Embryonic facial prominence (tissue), 1 donor: ENCODE measurements at regions not wholly inside any gene's neighbourhood (a gene's known extent, or its start where the extent isn't known, plus 50 kb on each side); places are given as distances from the start of the nearest gene placed in this dataset.
"Not testable (repeated sequence)": the region's sequence is repeated elsewhere in the genome, so short reads cannot be mapped to it uniquely, and the experiment has no call there.

Source experiments
- DNase-seq: peaks from one replicate; pipeline ENCODE4 v3.0.0-alpha.2; 2016; ENCODE audit errors: extremely low spot score

GRCh38 chr9:30942852-30943251, 1441.6 kb upstream of the ACO1 start:
- DNase-seq, result not testable (repeated sequence)

DNA sequence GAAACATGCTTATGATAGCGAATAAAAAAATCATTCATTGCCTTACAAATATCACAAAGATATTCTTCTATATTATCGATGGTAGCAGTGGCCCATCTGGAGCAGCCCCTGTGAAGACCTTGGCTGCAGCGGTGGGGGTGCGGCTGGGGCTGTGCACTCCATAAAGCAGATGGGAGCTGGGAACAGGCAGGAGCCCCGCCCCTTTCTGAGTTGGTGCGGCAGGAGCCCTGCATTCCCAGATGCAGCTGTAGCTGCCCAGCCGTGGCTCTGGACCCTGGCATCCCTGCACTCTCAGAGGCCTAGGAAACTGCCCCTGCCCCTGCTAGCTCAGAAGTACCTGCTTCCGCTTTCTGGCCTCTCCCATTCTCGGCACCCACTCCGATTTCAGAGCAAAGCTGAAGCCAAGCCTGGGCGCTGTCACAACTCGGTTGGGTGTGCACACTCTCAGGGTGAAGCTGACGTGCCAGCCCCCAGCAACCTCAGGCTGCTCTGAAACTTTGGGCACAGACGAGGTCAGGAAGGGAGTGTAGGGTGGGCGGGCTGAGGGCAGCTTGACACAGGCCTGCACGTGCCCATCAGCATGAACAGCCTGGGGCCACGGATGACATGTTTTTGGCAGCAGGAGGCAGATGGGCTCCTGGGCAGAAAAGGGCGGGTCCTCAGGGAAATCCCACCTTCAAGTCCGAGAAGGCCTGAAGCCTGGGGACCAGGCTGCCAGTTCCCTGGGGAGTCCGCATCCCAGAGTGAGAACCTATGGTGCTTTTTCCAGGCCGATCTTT, 1440.8 kb upstream of the ACO1 start:
- DNase-seq, result no peak

DNA sequence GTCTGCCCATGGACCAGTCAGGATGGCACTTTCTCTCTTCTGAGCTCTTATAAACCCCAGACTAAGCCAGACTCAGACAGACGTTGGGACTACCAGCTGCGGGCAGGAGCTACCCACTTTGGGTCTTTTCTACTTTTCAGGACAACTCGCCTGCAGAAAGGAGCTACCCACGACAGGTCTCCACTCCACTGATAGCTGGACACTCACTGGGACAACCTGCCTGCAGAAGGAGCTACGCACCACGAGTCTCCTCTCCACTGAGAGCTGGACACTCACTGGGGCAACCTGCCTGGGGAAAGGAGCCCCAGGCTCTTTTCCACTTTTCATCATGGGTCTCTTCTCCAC, 1440.2 kb upstream of the ACO1 start:
- no peak for DNase-seq

- DNase-seq, result no peak
These were observed 1439.6 kb upstream of the ACO1 start for GRCh38 chr9:30944741-30945280.

GRCh38 chr9:30964332-30964731, 1420.1 kb upstream of the ACO1 start:
- no peak for DNase-seq

GRCh38 chr9:30967476-30967875, 1417.0 kb upstream of the ACO1 start:
- DNase-seq, result no peak

DNA sequence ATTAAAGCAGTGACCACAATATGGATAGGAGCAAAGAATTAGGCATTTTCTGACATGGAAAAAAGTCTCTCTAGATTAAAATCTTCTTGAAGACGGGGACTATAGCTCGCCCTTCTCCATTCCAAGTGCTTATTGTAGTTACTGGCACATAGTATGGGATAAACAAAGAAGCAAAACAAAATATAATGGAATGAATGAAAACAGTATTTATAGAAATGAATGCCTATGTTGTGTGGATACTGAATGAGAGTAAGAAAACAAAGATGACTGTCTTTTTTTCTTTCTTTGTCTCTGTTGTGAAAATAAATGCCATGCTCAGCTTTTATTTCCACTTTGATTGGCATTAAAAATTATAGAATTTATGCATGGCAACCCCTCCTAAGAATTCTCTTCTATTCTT, 1414.3 kb upstream of the ACO1 start:
- no peak for DNase-seq

GRCh38 chr9:30970812-30971211, 1413.6 kb upstream of the ACO1 start:
- no peak for DNase-seq

DNA sequence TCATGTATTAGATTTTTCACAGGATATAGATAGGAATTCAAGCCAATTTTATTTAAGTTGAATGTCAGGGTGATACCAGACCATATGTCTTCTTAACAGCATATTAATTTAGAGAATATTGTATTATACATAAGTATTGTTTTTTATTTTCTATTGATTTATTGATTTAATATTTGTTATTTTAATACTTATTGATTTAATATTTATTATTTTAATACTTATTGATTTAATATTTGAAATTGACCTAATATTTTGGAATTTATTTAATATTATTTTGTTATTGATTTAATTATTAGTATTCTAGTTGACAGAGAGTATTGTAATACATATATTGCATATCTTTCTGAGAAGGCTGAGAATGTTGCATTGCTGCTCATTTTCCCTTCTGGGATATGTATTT, 1411.8 kb upstream of the ACO1 start:
- no peak for DNase-seq

GRCh38 chr9:30977965-30978364, 1406.5 kb upstream of the ACO1 start:
- no peak for DNase-seq

DNA sequence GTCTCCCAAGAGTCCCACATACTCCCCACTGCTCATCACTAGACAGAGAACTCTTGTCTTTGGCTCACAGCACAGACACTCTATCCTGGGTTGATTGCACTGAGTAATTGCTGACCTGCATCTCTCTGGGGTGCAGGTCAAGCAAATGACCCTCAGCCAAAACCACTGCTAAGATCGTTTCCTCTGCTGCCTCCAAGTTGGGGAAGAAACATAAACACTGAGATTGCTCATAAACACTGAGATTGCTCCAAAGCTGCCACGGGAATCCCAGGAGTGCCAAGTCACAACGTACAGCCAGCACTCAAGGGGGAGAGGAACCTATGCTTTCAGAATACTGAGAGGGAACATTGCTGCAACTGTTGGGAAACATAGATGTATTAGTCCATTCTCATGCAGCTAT, 1402.1 kb upstream of the ACO1 start:
- no peak for DNase-seq

- no peak for DNase-seq
These were observed 1388.3 kb upstream of the ACO1 start for GRCh38 chr9:30995956-30996738.

- DNase-seq, result no peak
These were observed 1387.7 kb upstream of the ACO1 start for GRCh38 chr9:30996761-30997160.

- no peak for DNase-seq
These were observed 1387.2 kb upstream of the ACO1 start for GRCh38 chr9:30997291-30997690.

DNA sequence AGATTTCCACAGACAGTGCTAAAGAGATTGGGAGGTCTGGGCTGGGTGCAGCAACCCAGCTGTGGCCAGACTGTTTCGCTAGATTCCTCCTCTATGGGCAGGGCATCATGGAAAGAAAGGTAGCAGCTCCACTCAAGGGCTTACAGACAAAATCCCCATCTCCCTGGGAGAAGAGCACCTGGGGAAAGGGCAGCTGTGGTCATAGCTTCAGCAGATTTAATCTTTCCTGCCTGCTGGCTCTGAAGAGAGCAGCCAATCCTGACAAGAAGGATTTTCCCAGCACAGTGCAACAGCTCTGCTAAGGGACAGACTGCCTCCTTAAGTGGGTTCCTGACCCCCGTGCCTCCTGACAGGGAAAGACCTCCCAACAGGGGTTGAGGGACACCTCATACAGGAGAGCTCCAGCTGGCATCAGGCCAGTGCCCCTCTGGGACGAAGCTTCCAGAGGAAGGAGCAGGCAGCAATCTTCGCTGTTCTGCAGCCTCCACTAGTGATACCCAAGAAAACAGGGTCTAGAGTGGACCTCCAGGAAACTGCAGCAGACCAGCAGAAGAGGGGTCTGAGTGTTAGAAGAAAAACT, 1379.3 kb upstream of the ACO1 start:
- no peak for DNase-seq

- DNase-seq, result no peak
These were observed 1371.1 kb upstream of the ACO1 start for GRCh38 chr9:31013371-31013770.

DNA sequence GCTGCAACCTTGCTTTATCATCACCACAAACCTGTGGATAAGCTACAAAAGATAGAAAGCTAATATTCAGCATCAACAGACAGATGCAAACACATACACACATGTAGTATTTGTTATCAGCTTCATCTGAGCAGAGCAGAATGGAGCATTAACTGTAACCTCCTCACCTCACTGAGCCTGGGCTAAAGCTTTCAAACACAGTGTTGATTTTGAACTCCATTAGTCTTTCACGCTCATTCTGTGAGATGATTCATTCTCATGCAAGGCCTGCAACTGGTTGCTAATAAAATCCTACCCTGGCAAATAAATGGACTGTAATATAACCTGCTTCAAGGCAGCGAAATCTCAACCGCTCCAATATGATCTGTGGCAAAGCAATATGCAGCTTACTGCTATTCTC, 1360.6 kb upstream of the ACO1 start:
- no peak for DNase-seq

DNA sequence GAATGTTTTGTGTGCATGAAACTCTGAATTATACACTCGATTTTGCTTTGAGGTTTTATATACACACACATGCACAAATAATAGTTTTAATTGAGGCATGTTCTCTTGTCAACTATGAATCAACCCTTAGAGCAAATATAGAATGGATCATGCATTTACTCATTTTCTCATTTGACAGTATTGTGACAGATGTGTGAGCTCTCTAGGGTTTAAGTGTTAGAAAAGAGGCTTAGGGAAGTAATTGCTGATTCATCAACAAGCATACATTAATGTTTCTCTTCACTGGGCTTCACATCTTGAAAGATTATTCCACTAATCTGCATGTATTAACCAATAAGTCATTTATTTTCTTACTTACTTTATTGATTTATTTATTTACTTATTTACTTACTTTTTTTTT, 1356.8 kb upstream of the ACO1 start:
- no peak for DNase-seq

DNA sequence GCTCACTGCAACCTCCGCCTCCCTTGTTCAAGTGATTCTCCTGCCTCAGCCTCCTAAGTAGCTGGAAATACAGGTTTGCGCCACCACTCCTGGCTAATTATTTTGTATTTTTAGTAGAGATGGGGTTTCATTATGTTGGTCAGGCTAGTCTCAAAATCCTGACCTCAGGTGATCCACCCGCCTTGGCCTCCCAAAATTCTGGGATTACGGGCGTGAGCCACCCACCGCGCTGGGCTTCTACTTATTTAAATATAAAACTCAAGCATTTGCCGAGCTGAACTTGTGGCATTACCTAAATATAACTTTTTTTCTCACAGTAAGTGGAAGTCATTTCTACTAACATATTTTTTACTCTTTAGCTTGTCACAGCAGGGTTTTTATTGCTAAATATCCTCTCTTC, 1356.3 kb upstream of the ACO1 start:
- DNase-seq, result no peak

- DNase-seq, result no peak
These were observed 1353.7 kb upstream of the ACO1 start for GRCh38 chr9:31030741-31031202.

GRCh38 chr9:31032206-31032605, 1352.2 kb upstream of the ACO1 start:
- DNase-seq, result no peak

- DNase-seq, result no peak
These were observed 1350.1 kb upstream of the ACO1 start for GRCh38 chr9:31034311-31034710.

DNA sequence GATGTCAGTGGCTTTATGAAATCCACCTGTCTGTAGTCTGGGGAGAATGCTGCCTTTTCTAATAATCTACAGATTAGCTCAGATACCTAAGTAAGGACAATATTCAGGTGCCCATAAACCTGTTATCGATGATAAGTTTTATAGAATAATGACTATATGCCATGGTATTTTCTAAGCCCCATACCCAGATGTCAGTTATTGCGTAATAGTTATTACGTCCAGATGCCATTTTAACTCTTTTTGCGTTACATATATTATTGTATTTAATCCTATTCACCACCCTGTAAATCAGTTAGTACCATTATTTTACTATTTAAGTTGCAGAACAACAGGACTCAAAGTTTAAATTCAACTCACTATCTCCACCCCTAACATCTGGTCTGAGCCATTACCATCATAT, 1343.9 kb upstream of the ACO1 start:
- DNase-seq, result no peak
